CD4-positive, alpha-beta T cell treated with Interferon alpha-2 for 1 hour (primary cell): ENCODE measurements at regions not wholly inside any gene's neighbourhood (a gene's known extent, or its start where the extent isn't known, plus 50 kb on each side); places are given as distances from the start of the nearest gene placed in this dataset.
"Not testable (repeated sequence)": the region's sequence is repeated elsewhere in the genome, so short reads cannot be mapped to it uniquely, and the experiment has no call there.

Experiments used
- DNase-seq, 2 donors: peaks; one replicate each; pipeline ENCODE4 v3.0.0-alpha.2; 2020 to 2022

DNA sequence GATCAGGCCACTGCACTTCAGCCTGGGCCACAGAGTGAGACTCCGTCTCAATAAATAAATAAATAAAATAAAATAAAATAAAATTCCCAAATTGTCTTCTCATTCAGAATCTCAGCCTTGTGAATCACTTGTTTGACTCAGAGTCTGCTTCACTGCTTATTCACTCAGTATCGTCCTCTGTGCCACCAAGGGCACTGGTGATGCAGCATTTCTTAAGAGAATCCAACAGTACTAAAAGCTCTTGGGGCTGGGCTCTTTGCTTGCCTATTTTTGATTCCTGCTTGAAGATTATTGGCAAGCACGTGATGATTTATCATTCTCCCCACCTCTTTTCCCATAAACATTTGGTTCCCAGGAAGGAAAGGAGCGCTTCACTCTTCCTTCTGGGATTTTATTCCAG lies 54.8 kb upstream of the HMGB1 start:
- no peak for DNase-seq

GRCh38 chr13:30523211-30523610 lies 57.5 kb upstream of the HMGB1 start:
- no peak for DNase-seq

DNA sequence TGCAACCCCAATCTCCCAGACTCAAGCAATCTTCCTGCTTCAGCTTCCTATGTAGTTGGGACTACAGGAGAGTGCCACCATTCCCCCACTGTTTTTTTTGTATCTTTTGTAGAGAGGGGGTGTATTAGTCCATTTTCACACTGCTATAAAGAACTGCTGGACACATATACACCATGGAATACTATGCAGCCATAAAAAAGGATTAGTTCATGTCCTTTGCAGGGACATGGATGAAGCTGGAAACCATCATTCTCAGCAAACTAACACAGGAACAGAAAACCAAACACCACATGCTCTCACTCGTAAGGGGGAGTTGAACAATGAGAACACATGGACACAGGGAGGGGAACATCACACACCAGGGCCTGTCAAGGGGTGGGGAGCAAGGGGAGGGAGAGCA lies 58.1 kb upstream of the HMGB1 start:
- not testable (repeated sequence) for DNase-seq

GRCh38 chr13:30525212-30525611 lies 59.5 kb upstream of the HMGB1 start:
- DNase-seq = peak in 1 of 2 donors; percentile 19

DNA sequence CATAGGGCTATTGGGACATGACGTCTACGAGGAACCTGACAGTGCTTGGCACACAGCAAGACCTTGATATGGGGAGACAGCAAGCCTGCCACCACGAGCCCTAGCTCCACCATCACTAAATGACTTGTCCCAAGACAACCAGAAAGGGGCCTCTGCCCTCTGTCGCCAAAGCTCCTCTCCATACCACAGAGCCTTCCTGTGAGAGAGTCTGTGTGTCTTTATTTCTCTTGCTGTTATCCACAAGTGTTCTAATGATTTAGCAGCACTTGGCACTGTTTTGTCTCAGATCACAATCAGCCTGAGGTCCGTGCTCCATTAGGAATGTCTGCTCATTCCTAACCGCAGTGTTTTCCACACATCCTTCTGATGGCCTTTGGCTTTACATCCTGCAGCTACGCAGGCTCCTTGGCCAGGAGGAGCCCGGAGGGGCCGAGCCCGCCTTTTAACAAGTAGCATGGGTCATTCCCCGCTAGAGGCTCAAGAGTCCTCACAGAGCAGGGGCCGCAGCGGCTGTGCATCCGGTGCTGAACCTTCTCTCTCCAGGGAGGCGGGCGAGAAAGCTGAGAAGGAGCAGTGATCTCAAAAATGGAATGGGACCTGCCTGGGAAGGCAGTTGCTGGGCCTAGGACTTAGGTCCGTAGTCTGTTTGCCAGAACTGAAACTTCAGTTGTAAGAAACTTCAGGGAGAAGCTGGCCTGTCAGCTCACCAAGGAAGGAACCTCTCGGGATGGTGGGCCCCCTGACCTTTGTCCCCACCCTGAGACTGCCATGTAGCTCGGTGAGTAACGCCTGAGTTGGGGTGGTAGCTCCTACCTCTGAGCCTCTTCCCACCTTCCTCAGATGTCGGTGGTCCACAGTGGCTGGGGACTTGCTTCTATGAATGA lies 61.1 kb upstream of the HMGB1 start:
- DNase-seq = no peak

DNA sequence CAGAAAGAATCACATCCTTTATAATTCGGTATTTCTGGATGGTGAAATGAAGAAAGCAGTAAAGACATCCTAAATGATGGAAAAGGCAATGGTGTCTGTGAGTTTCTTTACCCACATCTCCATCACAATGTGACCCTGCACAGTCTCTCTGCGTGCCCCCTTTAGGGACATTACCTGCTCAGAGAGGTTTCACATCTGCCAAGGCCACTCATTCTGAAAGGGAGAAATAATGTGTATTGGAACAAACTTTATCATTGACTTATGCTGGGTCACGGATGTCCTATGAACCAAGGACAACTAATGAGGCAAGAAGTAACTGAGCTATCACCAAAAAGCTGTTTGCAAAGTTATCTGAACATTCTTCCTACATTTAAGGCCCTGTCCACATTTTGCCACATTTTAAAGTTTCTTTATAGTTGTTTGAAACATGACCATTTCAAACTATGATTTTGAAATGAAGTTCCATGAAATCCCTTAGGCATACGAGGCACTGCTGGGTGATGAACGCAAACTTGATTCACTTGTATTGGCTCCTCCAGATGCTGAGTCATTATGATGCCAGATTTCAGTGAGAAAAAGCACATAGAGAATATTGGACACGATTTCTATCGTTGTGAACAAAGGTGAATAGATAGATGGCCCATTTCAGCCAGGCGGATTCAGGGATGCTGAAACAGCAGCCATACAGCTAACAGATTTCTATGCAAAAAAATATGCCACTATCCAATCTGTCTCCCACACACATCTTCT lies 63.5 kb upstream of the HMGB1 start:
- no peak for DNase-seq

DNA sequence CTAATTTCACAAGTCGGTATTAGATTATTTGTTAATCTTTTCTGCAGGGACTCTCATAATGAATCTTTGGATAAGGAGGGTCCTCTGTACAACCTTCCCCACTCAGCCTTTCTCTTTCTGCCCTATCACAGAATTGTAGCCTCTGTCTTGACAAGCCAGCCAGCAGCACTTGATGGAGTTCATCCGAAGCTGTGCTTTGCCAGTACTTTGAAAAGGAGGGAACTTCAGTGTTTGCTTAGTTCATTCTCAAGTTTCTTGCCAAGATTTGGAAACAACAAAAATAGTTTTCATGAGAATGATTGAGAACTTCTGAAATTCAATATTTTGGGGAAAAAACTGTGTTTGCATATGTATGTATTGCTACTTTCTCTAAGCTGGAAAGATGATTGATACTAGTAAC lies 69.3 kb upstream of the HMGB1 start:
- no peak for DNase-seq

- no peak for DNase-seq
These were observed 72.4 kb upstream of the USPL1 start for GRCh38 chr13:30545320-30545719.

DNA sequence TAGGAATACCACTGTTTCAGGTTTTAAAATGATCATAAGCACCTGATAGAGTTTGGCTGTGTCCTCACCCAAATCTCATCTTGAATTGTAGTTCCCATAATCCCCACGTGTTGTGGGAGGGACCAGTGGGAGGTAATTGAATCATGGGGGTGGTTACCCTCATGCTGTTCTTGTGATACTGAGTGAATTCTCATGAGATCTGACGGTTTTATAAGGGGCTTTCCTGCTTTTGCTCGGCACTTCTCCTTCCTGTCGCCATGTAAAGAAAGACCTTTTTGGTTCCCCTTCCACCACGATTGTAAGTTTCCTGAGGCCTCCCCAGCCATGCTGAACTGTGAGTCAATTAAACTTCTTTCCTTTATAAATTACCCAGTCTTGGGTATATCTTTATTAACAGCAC lies 69.7 kb upstream of the USPL1 start:
- peak in 1 of 2 donors; percentile 11 for DNase-seq

DNA sequence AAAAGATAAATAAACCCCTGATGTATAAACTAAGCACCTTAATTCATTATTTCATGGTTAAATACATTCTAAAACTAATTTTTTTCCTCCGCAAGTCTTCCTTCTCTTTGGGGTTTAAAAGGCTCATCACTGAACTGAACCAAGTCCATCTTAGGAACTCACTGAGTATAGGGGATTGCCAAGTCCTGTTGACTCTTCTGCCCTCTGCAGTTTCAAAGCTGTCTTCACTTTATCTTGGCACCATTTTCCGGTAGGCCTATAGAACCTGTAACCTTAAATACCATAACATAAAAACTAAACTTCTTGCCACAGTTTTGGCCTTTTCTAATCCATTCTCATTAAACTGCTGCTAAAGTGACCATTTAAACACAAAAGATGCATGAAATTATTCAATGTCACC lies 66.5 kb upstream of the USPL1 start:
- DNase-seq = peak; percentile 34 to 51

DNA sequence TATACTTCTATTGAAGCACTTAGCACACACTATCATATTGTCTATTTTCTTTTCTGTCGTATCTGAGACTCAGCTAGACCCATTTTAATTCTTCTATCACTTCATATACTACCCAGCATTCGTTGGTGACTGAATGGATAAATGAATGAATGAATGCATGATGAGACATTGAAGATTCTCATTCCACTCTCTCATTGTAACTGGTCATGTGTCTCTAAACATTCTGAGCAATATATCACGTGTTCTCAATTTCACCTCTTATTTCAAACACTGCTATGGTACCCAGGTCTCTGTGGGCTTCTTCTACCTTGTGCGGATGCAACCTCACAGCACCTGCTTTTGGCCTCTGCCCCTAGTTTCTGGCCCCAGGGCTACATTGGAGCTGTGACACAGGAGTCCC lies 65.2 kb upstream of the USPL1 start:
- DNase-seq = no peak

DNA sequence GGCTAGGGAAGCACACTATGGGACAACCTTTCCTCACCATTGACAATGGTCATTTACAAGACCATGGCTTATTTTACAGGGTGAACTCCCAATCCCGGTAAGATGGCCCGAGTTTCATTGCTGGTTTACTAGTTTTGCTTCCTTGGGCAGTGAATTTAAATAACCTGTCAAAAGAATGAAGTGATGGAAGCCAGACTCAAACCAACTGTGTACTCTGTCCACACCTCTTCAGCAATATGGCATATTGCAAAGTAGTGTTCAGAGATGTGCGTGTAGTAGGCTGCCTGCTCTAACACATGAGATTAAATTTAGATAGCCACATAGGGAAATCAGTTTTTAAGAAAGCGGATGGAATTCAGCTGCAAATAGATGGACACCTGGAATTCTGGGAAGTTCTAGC lies 58.4 kb upstream of the USPL1 start:
- DNase-seq = no peak

DNA sequence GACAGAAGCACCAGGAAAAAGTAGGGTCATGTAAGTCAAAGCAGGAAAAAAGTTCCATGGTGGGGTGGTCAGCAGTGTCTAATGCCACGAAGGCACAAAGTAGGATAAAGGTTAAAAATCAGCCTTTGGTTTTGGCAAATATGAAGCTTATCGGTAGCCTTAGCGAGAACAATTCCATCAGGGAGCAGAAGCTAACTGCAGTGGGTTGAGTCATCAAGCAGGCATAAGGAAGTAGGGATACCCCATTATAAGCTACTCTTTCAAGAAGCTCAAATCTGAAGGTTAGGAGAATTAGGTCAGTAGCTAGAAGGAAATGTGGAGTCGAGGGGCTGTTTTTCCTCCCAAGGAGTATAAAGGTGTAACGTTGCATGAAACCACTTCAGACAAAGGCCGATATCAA lies 57.5 kb upstream of the USPL1 start:
- no peak for DNase-seq

DNA sequence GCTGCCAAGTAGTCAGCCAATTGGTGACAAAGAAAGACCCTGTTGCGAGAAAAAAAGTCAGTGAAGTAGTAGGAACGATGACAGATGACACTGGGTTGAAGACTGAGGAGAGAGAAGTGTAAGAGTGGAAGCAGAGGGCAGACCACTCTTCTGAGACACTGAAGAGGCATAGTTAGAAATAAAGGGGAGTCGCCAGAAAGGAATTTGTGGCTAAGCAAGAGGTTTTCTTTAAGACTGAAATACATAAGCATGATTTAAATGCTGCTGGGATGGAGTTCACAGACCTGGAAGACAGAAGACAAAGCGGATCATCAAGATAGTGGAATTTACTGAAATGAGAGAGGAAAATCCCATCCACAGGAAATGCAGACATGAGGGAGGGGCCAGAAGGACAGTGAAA lies 56.2 kb upstream of the USPL1 start:
- DNase-seq = no peak

DNA sequence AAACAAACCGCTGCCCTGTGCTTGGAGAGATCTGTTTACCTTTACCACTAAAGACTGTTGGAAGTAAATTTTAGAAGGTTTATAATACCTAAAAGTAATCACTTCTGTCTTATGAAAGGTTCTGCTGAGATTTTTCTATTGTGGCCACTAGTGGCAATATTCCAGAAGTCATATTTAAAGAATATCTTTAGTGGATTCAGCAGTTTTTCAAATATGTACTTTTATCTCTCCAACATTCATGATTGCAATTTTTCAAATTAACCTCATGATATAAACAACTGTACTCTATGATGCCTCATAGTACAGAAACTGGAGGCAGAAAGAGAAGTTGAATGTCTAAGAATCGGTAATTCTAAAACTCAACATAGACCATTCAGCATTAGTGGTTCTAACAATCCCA lies 53.2 kb upstream of the USPL1 start:
- DNase-seq = no peak

DNA sequence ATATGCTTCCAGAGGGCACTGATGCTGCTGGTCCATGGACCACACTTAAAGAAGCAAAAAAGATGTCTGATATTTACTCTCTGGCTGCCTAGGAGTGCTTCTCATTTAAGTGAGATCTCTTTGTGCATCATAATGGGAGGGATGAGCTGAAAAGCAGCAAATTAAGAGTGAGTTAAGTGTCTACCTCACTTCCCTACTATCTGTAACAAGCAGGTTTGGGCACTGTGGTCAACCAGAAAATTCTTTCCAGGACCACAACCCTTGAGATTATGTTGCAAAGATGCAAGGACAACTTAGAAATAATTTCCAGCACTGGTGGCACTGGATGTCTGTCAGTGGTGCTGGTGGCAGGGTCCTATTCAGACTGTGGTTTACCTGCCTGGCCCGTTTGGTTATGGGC lies 52.1 kb upstream of the USPL1 start:
- DNase-seq = no peak

GRCh38 chr13:30567072-30567471 lies 50.6 kb upstream of the USPL1 start:
- DNase-seq = no peak
